K562 (cell line): ENCODE measurements at regions not wholly inside any gene's neighbourhood (a gene's known extent, or its start where the extent isn't known, plus 50 kb on each side); places are given as distances from the start of the nearest gene placed in this dataset.

Source experiments
- ARID3B ChIP-seq: fragments of 250-450 bp; sonication (Bioruptor Pico); IDR thresholded peaks from 2 replicates; pipeline ENCODE4 v1.4.0; 2020; ENCODE audit warnings: borderline replicate concordance
- CGGBP1 ChIP-seq: fragments of 250-450 bp; sonication (Bioruptor Pico); IDR thresholded peaks from 2 replicates; pipeline ENCODE4 v1.9.0; 2021; ENCODE audit warnings: mild to moderate bottlenecking
- GATAD2B ChIP-seq: fragments of 450-650 bp; IDR thresholded peaks from 2 replicates; pipeline ENCODE4 v1.6.1; 2017; ENCODE audit warnings: mild to moderate bottlenecking, borderline replicate concordance
- PBX2 ChIP-seq, 2 experiments: IDR thresholded peaks in 1 of 2; conservative IDR thresholded peaks in 1 of 2; 2 replicates each; pipeline ENCODE4 v1.6.1; 2016; ENCODE audit warnings: low read depth in 2 of 2, mild to moderate bottlenecking in 1 of 2, missing compliant biosample characterization in 1 of 2, missing genetic modification characterization in 1 of 2, moderate library complexity in 1 of 2
- PHB2 ChIP-seq: fragments of 450-650 bp; IDR thresholded peaks from 2 replicates; pipeline ENCODE4 v1.6.1; 2017; ENCODE audit warnings: low read depth
- PHF20 ChIP-seq: fragments of 450-650 bp; IDR thresholded peaks from 2 replicates; pipeline ENCODE4 v1.6.1; 2018; ENCODE audit not compliant: partially characterized antibody
- POLR2H ChIP-seq: IDR thresholded peaks from 2 replicates; pipeline ENCODE4 v1.6.1; 2016; ENCODE audit warnings: missing genetic modification characterization, low read depth, mild to moderate bottlenecking, control low read depth, missing compliant biosample characterization, moderate library complexity
- RBM25 ChIP-seq: fragments of 200-400 bp; formaldehyde crosslinking; IDR thresholded peaks from 2 replicates; pipeline ENCODE4 v1.6.1; 2018; ENCODE audit warnings: low read length, low read depth, moderate library complexity; ENCODE audit not compliant: severe bottlenecking
- SOX6 ChIP-seq: fragments of 450-650 bp; IDR thresholded peaks from 2 replicates; pipeline ENCODE4 v1.6.1; 2014; ENCODE audit warnings: mild to moderate bottlenecking
- TRIM28 ChIP-seq: fragments of 450-650 bp; IDR thresholded peaks from 2 replicates; pipeline ENCODE4 v1.6.1; 2017
- ZBTB40 ChIP-seq, 2 experiments: fragments of 450-650 bp in 1 of 2; sonication (generic) in 1 of 2; formaldehyde crosslinking in 1 of 2; IDR thresholded peaks; 2 replicates each; pipeline versions ENCODE4 v1.7.1 to v1.9.0; 2016 to 2022; ENCODE audit warnings: inconsistent platforms in 1 of 2, mild to moderate bottlenecking in 1 of 2, missing genetic modification reagents in 1 of 2
- ZFP36 ChIP-seq: fragments of 150-350 bp; IDR thresholded peaks from 2 replicates; pipeline ENCODE4 v1.6.1; 2018; ENCODE audit warnings: low read length, low read depth; ENCODE audit not compliant: partially characterized antibody
- ZNF263 ChIP-seq: sonication (generic); formaldehyde crosslinking; IDR thresholded peaks from 2 replicates; pipeline ENCODE4 v1.8.0; 2022; ENCODE audit warnings: mild to moderate bottlenecking, missing genetic modification reagents, borderline replicate concordance

GRCh38 chr20:58584051-58584824, 66.8 kb upstream of the STX16 start (continued):
- TF ChIP-seq ZBTB40 (IDR thresholded peaks at IDR 0.05) = no peak
- TF ChIP-seq ZBTB40 (CRISPR knock-in tag; IDR thresholded peaks at IDR 0.05) = no peak
- no peak for TF ChIP-seq ARID3B (CRISPR knock-in tag)
- no peak for TF ChIP-seq PHB2
- no peak for TF ChIP-seq PBX2 (CRISPR knock-in tag; IDR thresholded peaks at IDR 0.05; ENCODE audit: low read depth)
- no peak for TF ChIP-seq PBX2 (tag; conservative IDR thresholded peaks at IDR 0.05; ENCODE audit: low read depth)
- TF ChIP-seq GATAD2B = no peak
- peak; percentile 22 for TF ChIP-seq RBM25
- no peak for TF ChIP-seq TRIM28
- no peak for TF ChIP-seq PHF20
- peak; percentile 76 for TF ChIP-seq ZNF263 (CRISPR knock-in tag)
- peak; percentile 37 for TF ChIP-seq ZFP36
- TF ChIP-seq SOX6 = no peak
- no peak for TF ChIP-seq POLR2H
- TF ChIP-seq CGGBP1 = no peak
